PFSK-1 (cell line): ENCODE measurements at regions not wholly inside any gene's neighbourhood (a gene's known extent, or its start where the extent isn't known, plus 50 kb on each side); places are given as distances from the start of the nearest gene placed in this dataset.

Experiments used
- POLR2AphosphoS5 ChIP-seq: IDR thresholded peaks from 2 replicates; pipeline ENCODE4 v1.6.1; 2012; ENCODE audit warnings: low read depth, mild to moderate bottlenecking, control low read depth, low read length, moderate library complexity
- REST ChIP-seq, 2 experiments: IDR thresholded peaks; 2 replicates each; pipeline versions ENCODE4 v1.6.1 to v1.8.0; 2011 to 2012; ENCODE audit warnings: low read depth in 2 of 2, low read length in 2 of 2, control low read depth in 1 of 2, inconsistent platforms in 1 of 2, mild to moderate bottlenecking in 1 of 2, moderate library complexity in 1 of 2; ENCODE audit not compliant: insufficient read depth in 1 of 2
- SIN3A ChIP-seq: IDR thresholded peaks from 2 replicates; pipeline ENCODE4 v1.6.1; 2012; ENCODE audit warnings: mild to moderate bottlenecking, low read length, moderate library complexity, borderline replicate concordance; ENCODE audit not compliant: insufficient read depth
- TAF1 ChIP-seq: IDR thresholded peaks from 2 replicates; pipeline ENCODE4 v1.6.1; 2012; ENCODE audit warnings: low read length, control low read depth, borderline replicate concordance; ENCODE audit not compliant: insufficient read depth

- no peak for TF ChIP-seq TAF1
- no peak for TF ChIP-seq SIN3A
- no peak for TF ChIP-seq POLR2AphosphoS5
- TF ChIP-seq REST (IDR thresholded peaks at IDR 0.05; ENCODE audit: insufficient read depth in 1 of 2, low read depth in 2 of 2, low read length in 2 of 2): no peak
Observed at GRCh38 chr16:65745201-65745708, 621.2 kb upstream of the CDH5 start.
